ENCODE measurements at regions not wholly inside any gene's neighbourhood (a gene's known extent, or its start where the extent isn't known, plus 50 kb on each side); places are given as distances from the start of the nearest gene placed in this dataset.

- no peak for TF ChIP-seq CTCF (IDR thresholded peaks at IDR 0.05)
- TF ChIP-seq POLR2A (IDR thresholded peaks at IDR 0.05): no peak
Measured at GRCh38 chr9:16314476-16314875, 556.0 kb downstream of the BNC2 start.
